ENCODE measurements at regions not wholly inside any gene's neighbourhood (a gene's known extent, or its start where the extent isn't known, plus 50 kb on each side); places are given as distances from the start of the nearest gene placed in this dataset.
A peak's percentile ranks its signal among the peaks of the same experiment; 100 is the strongest.

GRCh38 chr12:115353467-115353866 is 669.5 kb upstream of the TBX3 start:
- Histone ChIP-seq H3K4me3 (peak overlapping the region in 1 of 4 donors; percentile 22), H3K4me1 (peaks cover 0 to 9% (median 0%) of the 10 kb centered on the region in 4 donors), H3K27ac (peak overlapping the region in 1 of 4 donors; percentile 56), H3K9me3 (no peaks in the 10 kb centered on the region), H3K36me3 (no peaks in the 10 kb centered on the region), H3K27me3 (no peaks in the 10 kb centered on the region)
- 71 to 76% methylated on average over 1 of the region's 1 CpG for WGBS, 2 donors (ENCODE audit: low coverage in 1 of 2)
- intact Hi-C loops (cut with DNase I; ENCODE audit: low total_unique reads), result no loop called here
- TF ChIP-seq CTCF (IDR thresholded peaks at IDR 0.05) (no peak), POLR2A (IDR thresholded peaks at IDR 0.05) (no peak), EP300 (IDR thresholded peaks at IDR 0.05; ENCODE audit: low read depth) (no peak), POLR2AphosphoS5 (IDR thresholded peaks at IDR 0.05) (no peak)
- DNase-seq, result no peak
- in situ Hi-C loops (cut with MboI; ENCODE audit: low pct_ligation_motif_present in 1 of 4, low pct_unique_long_range_greater_than_20kb in 1 of 4, low sequenced_read_pairs in 3 of 4), result no loop called here

- TF ChIP-seq POLR2A (IDR thresholded peaks at IDR 0.05) (no peak), POLR2AphosphoS5 (IDR thresholded peaks at IDR 0.05) (peak in 1 of 3 donors; percentile 35), EP300 (IDR thresholded peaks at IDR 0.05; ENCODE audit: low read depth) (no peak), CTCF (IDR thresholded peaks at IDR 0.05) (no peak)
- peaks cover 0 to 9% (median 0%) of the 10 kb centered on the region in 4 donors for H3K4me1 ChIP-seq
- no peak for DNase-seq
- no peaks in the 10 kb centered on the region for H3K9me3 ChIP-seq
- 70 to 71% methylated on average over 5 of the region's 5 CpGs for WGBS, 2 donors (ENCODE audit: low coverage in 1 of 2)
- in situ Hi-C loops (cut with MboI; ENCODE audit: low pct_ligation_motif_present in 1 of 4, low pct_unique_long_range_greater_than_20kb in 1 of 4, low sequenced_read_pairs in 3 of 4) (no loop called here), intact Hi-C loops (cut with DNase I; ENCODE audit: low total_unique reads) (no loop called here)
- H3K36me3 ChIP-seq, result no peaks in the 10 kb centered on the region
- H3K4me3 ChIP-seq, result no peak overlapping the region
- no peaks in the 10 kb centered on the region for H3K27me3 ChIP-seq
- H3K27ac ChIP-seq, result no peak overlapping the region
These were observed 667.6 kb upstream of the TBX3 start for GRCh38 chr12:115351514-115352077.

- DNase-seq, result no peak
- intact Hi-C loops (cut with DNase I; ENCODE audit: low total_unique reads) (no loop called here), in situ Hi-C loops (cut with MboI; ENCODE audit: low pct_ligation_motif_present in 1 of 4, low pct_unique_long_range_greater_than_20kb in 1 of 4, low sequenced_read_pairs in 3 of 4) (no loop called here)
- Histone ChIP-seq H3K27ac (no peak overlapping the region), H3K4me3 (no peak overlapping the region), H3K9me3 (no peaks in the 10 kb centered on the region), H3K27me3 (no peaks in the 10 kb centered on the region), H3K4me1 (peaks cover 0 to 9% (median 0%) of the 10 kb centered on the region in 4 donors), H3K36me3 (no peaks in the 10 kb centered on the region)
- TF ChIP-seq CTCF (IDR thresholded peaks at IDR 0.05), result no peak
- WGBS, 2 donors (ENCODE audit: low coverage in 1 of 2), result 0 to 21% methylated on average over 1 of the region's 1 CpG
These were observed 665.7 kb upstream of the TBX3 start for GRCh38 chr12:115349711-115350110.

GRCh38 chr12:115348301-115348700 is 664.3 kb upstream of the TBX3 start:
- Histone ChIP-seq H3K36me3 (no peaks in the 10 kb centered on the region), H3K27ac (no peak overlapping the region), H3K4me3 (no peak overlapping the region), H3K27me3 (no peaks in the 10 kb centered on the region), H3K4me1 (no peaks in the 10 kb centered on the region), H3K9me3 (no peaks in the 10 kb centered on the region)
- in situ Hi-C loops (cut with MboI; ENCODE audit: low pct_ligation_motif_present in 1 of 4, low pct_unique_long_range_greater_than_20kb in 1 of 4, low sequenced_read_pairs in 3 of 4), result no loop called here
- intact Hi-C loops (cut with DNase I; ENCODE audit: low total_unique reads), result no loop called here
- DNase-seq, result no peak
- WGBS, 2 donors (ENCODE audit: low coverage in 1 of 2), result 92 to 93% methylated on average over 11 to 16 of the region's 16 CpGs
- no peak for TF ChIP-seq POLR2A (IDR thresholded peaks at IDR 0.05)
- TF ChIP-seq EP300 (IDR thresholded peaks at IDR 0.05; ENCODE audit: low read depth), result no peak
- no peak for TF ChIP-seq CTCF (IDR thresholded peaks at IDR 0.05)
- TF ChIP-seq POLR2AphosphoS5 (IDR thresholded peaks at IDR 0.05), result no peak
